ENCODE measurements at regions not wholly inside any gene's neighbourhood (a gene's known extent, or its start where the extent isn't known, plus 50 kb on each side); places are given as distances from the start of the nearest gene placed in this dataset.

- no peak for DNase-seq
Observed at GRCh38 chr10:125333769-125334168, 173.4 kb upstream of the CTBP2 start.

GRCh38 chr10:125333209-125333591, 172.8 kb upstream of the CTBP2 start:
- DNase-seq: no peak

GRCh38 chr10:125332548-125333208, 172.3 kb upstream of the CTBP2 start:
- DNase-seq: no peak

DNA sequence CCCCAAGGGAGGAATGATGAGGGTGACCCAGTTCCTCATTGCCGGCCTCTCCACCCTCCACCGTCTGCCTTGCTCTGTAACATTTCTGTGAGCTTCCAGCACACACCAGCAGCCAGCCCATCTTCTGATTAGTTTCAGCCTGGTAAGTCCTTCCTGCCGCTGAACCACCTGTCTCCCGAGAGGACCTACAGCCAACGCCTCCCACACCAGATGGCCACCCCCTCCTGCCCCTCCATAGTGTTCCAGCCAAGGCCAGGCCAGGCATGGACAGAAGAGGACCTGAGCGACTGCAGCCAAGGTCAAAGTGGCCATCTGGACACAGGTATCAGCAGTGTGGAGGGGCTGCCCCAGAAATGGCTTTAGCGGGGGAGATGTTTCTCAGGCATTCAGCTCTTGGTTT, 170.7 kb upstream of the CTBP2 start:
- DNase-seq: no peak

- DNase-seq: no peak
Observed at GRCh38 chr10:125329056-125329455, 168.7 kb upstream of the CTBP2 start.

GRCh38 chr10:125325326-125325725, 165.0 kb upstream of the CTBP2 start:
- no peak for DNase-seq

DNA sequence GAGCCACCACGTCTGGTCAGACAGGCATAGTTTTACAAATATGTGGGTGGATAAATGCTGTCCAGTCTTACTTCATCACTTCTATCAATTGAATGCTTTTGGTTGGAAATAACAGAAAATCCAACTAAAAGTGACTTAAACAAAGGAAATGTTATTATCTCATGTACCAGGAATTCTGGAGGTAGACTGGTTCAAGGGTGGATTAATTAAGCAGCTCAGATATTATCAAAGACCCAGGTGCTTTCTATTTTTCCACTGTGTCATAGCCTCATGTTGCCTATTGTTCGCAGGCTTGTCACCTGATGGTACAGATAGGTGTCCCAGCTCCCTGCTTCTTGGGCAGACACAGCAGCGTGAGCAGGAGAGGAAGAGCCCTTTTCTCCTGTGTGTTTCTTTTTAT, 156.1 kb upstream of the CTBP2 start:
- no peak for DNase-seq

DNA sequence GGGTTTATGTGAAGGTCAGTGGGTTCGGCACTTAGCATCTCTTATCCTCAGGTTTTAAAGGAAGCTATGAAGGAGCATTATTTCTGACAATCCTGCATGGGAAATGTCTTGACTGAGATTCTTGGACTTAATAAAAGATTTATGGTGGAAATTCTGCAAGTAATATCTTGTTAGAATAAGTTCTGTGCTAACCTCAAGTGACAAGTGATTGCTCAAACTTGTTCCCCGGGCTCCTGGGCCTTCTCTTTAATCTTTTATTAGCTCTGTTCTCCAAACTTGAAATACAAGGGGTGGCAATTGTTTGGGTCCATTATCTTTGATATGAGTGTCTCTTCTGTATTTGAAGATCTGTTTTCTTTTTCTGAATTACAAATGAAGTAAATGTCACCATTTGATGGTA, 140.6 kb upstream of the CTBP2 start:
- DNase-seq: no peak

DNA sequence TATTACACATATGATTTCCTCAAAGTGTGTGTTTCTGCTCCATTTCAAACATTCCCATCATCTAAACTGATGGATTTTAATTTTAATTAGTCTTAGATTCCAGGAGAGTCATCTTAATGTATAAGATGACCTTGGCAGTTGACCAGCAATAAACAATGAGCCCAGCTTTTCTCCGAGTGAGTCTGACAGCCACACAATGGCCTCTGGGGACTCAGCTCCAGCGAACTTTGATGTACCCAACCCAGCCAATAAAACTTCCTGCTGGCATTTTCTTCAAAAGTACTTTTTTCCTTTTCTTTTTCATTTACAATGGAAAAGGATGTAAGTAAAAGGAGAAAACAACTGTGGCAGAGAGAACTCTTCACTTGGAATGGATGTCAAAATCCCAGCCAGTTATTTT, 139.1 kb upstream of the CTBP2 start:
- no peak for DNase-seq

DNA sequence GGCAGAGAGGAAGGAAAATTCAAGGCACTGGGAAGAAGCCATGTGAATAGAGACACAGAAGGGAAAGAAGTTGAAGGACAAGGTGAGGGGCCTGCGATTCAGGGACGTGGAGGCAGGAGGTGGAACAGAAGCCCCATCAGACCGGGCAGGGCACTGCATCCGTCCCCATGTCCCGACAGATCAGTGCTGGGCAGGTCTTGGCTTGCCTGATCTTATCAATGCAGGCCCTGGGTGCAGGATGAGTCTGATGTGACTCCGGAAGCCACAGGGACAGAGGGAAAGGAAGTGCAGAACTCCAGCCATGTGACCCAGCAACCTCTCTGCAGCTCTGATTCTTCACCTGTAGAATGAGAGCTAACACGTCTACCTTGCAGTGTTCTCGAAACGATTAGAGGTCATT, 136.2 kb upstream of the CTBP2 start:
- no peak for DNase-seq

DNA sequence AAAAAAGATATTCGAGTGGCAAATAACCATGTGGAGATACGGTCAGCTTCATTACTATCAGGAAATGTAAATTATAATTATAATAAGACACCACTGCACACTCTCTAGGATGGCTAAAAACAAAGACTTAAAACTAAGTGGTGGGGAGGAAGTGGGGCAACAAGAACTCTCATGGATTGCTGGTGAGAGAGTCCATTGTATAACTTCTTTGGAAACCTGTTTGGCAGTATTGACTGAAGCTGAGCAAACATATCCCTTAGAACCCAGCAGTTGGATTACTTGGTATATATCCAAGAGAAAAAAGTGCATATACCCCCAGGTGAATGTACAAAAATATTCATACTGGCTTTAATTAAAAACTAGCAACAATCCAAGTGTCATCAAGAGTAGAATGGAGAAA, 133.7 kb upstream of the CTBP2 start:
- no peak for DNase-seq

- no peak for DNase-seq
Observed at GRCh38 chr10:125291836-125292235, 131.5 kb upstream of the CTBP2 start.

DNA sequence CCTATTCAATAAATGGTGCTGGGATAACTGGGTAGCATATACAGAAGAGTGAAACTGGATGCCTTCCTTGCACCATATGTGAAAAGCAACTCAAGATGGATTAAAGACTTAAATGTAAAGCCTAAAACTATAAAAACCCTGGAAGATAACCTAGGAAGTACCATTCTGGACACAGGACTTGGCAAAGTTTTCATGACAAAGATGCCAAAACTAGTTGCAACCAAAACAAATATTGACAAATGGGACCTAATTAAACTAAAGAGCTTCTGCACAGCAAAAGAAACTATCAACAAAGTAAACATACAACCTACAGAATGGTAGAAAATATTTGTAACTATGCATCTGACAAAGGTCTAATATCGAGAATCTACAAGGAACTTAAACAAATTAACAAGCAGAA, 129.1 kb upstream of the CTBP2 start:
- DNase-seq: no peak

- DNase-seq: no peak
Observed at GRCh38 chr10:125284875-125285597, 124.7 kb upstream of the CTBP2 start.

DNA sequence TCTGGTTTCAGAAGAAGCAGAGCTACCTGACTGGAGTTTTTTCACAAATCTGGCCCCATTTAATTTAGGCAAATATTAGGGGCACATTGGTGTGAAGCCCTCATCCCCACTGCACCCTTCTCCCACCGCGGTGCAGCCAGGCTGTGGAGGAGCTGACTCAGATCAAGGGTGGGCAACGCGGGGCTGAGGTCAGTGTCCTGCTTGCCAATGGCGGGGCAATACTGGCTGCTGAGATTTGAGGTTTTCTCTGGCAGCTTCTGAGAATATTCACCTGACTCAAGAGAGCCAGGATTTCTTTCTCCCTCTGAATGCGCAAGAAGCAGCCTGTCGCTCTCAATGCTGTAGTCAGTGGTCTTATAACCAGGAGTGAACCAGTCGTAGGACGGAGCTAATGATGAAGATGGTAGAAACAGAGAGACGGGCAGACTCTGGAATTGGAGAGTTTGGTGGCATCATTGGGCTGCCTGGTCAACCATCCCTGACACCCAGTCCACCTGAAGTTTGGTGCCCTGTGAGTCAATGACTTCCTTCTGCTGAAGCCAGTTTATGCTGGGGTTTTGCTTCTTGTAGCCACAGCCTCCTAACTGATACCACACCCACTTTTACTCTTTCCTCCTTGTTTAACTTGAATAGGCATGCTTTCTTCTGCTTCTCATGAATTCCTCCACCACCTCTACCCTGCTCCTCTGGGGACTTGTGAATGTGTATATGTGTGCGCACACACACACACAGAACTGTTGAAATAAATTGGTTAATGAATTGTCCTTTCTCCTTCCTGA, 123.7 kb upstream of the CTBP2 start:
- DNase-seq: no peak

GRCh38 chr10:125283191-125283835, 123.0 kb upstream of the CTBP2 start:
- no peak for DNase-seq

GRCh38 chr10:125281091-125281490, 120.7 kb upstream of the CTBP2 start:
- no peak for DNase-seq

- no peak for DNase-seq
Observed at GRCh38 chr10:125276133-125276532, 115.8 kb upstream of the CTBP2 start.

DNA sequence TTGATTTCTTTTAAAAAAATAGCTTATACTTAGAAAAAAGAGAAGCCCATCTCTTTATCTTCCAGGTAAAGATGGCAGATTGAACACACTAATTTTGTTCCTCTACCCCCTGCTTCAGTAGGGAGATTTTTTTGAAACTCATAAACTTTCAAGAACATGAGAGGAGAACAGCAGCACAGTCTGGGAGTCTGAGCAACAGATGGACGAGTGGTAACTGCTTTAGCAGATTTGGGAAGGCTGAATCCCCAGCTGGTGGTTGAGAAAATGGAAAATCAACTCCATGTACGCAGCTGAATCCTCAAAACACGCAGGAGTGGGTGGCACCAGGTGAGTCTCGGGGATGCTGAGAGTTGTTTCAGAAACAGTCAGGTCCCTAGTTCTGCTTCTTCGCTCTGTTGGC, 114.6 kb upstream of the CTBP2 start:
- DNase-seq: no peak

- DNase-seq: no peak
Observed at GRCh38 chr10:125273023-125273422, 112.7 kb upstream of the CTBP2 start.

GRCh38 chr10:125269716-125270115, 109.4 kb upstream of the CTBP2 start:
- no peak for DNase-seq

DNA sequence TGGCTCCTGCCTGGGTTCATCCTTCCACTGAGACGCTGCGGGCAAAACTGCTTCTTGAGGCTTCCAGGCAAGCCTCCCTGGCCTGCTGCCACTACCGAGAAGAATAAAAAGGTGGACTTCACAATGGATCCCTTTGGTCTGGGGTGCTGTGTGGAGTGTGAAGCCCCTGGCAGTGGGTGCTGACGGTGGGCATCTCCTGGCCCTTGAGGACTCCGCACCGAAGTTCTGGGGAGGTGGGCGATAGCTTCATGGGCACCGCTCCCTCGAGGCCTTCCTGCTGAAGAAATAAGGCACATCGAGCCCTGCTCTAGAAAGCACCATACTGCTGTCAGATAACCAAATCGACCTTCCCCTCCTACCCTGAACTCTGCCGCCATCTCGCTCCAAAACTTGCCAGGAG, 106.6 kb upstream of the CTBP2 start:
- no peak for DNase-seq

DNA sequence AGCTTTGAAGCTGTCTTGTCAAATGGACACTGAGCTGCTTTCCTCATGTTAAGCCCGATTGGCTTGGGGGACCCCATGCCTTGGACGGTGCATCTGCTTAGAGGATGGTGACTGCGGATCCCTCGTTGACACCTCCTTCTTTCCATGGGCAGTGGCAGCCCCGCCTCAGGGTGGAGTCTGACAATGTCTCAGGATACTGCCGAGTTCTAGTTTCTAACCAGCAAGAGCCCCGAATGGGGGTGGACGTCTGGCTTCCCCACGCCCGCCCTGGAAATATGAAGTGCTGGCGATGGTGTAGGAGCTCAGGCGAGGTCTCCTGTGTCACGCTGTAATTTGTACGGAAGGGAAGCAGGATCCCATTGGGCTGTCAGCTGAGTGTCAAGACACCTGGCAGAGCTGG, 106.2 kb upstream of the CTBP2 start:
- DNase-seq: no peak

- DNase-seq: no peak
Observed at GRCh38 chr10:125265579-125265955, 105.2 kb upstream of the CTBP2 start.
